ENCODE measurements at regions not wholly inside any gene's neighbourhood (a gene's known extent, or its start where the extent isn't known, plus 50 kb on each side); places are given as distances from the start of the nearest gene placed in this dataset.

GRCh38 chr3:135908737-135909136 is 56.8 kb upstream of the PPP2R3A start:
- Histone ChIP-seq H3K36me3 (ENCODE audit: insufficient read depth, low read length) (no peaks in the 10 kb centered on the region), H3K27me3 (ENCODE audit: insufficient read depth, low read length, poor library complexity) (peaks cover 10% of the 10 kb centered on the region), H3K4me3 (ENCODE audit: low read depth in 1 of 2, low read length in 2 of 2) (no peak overlapping the region), H3K4me2 (ENCODE audit: insufficient read depth, low read length) (no peak overlapping the region), H3K9ac (ENCODE audit: low read depth, low read length) (no peak overlapping the region), H3K4me1 (ENCODE audit: insufficient read depth, low read length) (no peaks in the 10 kb centered on the region), H2AFZ (ENCODE audit: low read depth, low read length) (no peak overlapping the region), H3K79me2 (ENCODE audit: insufficient read depth, low read length) (no peaks in the 10 kb centered on the region), H3K27ac (ENCODE audit: low read length) (no peak overlapping the region), H3K9me3 (ENCODE audit: insufficient read depth, low read length, severe bottlenecking) (no peaks in the 10 kb centered on the region), H4K20me1 (ENCODE audit: insufficient read depth, low read length) (no peaks in the 10 kb centered on the region)
- DNase-seq (no peak), ATAC-seq (ENCODE audit: insufficient read depth, low read depth) (no peak)
- no peak for TF ChIP-seq EZH2 (IDR thresholded peaks at IDR 0.05; ENCODE audit: borderline replicate concordance, low read depth, low read length, severe bottlenecking)

GRCh38 chr3:135911110-135911509 is 54.4 kb upstream of the PPP2R3A start:
- Histone ChIP-seq H4K20me1 (ENCODE audit: insufficient read depth, low read length) (no peaks in the 10 kb centered on the region), H3K4me1 (ENCODE audit: insufficient read depth, low read length) (no peaks in the 10 kb centered on the region), H3K9me3 (ENCODE audit: insufficient read depth, low read length, severe bottlenecking) (no peaks in the 10 kb centered on the region), H3K4me2 (ENCODE audit: insufficient read depth, low read length) (no peak overlapping the region), H3K9ac (ENCODE audit: low read depth, low read length) (no peak overlapping the region), H3K4me3 (ENCODE audit: low read depth in 1 of 2, low read length in 2 of 2) (no peak overlapping the region), H3K79me2 (ENCODE audit: insufficient read depth, low read length) (no peaks in the 10 kb centered on the region), H2AFZ (ENCODE audit: low read depth, low read length) (no peak overlapping the region), H3K27ac (ENCODE audit: low read length) (no peak overlapping the region), H3K36me3 (ENCODE audit: insufficient read depth, low read length) (no peaks in the 10 kb centered on the region), H3K27me3 (ENCODE audit: insufficient read depth, low read length, poor library complexity) (peaks cover 8% of the 10 kb centered on the region)
- ATAC-seq (ENCODE audit: insufficient read depth, low read depth) (no peak), DNase-seq (no peak)
- TF ChIP-seq EZH2 (IDR thresholded peaks at IDR 0.05; ENCODE audit: borderline replicate concordance, low read depth, low read length, severe bottlenecking): no peak
- no peak for TF ChIP-seq CTCF (IDR thresholded peaks at IDR 0.05; ENCODE audit: borderline replicate concordance, extremely low read depth, low read length, poor library complexity, severe bottlenecking)

- ATAC-seq (ENCODE audit: insufficient read depth, low read depth): no peak
- no peak overlapping the region for H3K4me2 ChIP-seq (ENCODE audit: insufficient read depth, low read length)
- H3K27ac ChIP-seq (ENCODE audit: low read length): no peak overlapping the region
- TF ChIP-seq EZH2 (IDR thresholded peaks at IDR 0.05; ENCODE audit: borderline replicate concordance, low read depth, low read length, severe bottlenecking) (no peak), CTCF (IDR thresholded peaks at IDR 0.05; ENCODE audit: borderline replicate concordance, extremely low read depth, low read length, poor library complexity, severe bottlenecking) (no peak)
- no peaks in the 10 kb centered on the region for H3K79me2 ChIP-seq (ENCODE audit: insufficient read depth, low read length)
- H4K20me1 ChIP-seq (ENCODE audit: insufficient read depth, low read length): no peaks in the 10 kb centered on the region
- H3K4me1 ChIP-seq (ENCODE audit: insufficient read depth, low read length): no peaks in the 10 kb centered on the region
- H3K9ac ChIP-seq (ENCODE audit: low read depth, low read length): no peak overlapping the region
- H3K4me3 ChIP-seq (ENCODE audit: low read depth in 1 of 2, low read length in 2 of 2): no peak overlapping the region
- H3K36me3 ChIP-seq (ENCODE audit: insufficient read depth, low read length): no peaks in the 10 kb centered on the region
- peaks cover 9% of the 10 kb centered on the region for H3K27me3 ChIP-seq (ENCODE audit: insufficient read depth, low read length, poor library complexity)
- DNase-seq: no peak
- H2AFZ ChIP-seq (ENCODE audit: low read depth, low read length): no peak overlapping the region
- no peaks in the 10 kb centered on the region for H3K9me3 ChIP-seq (ENCODE audit: insufficient read depth, low read length, severe bottlenecking)
Observed at GRCh38 chr3:135915206-135915605, 50.3 kb upstream of the PPP2R3A start.

Measured in DND-41 (cell line).